Lung (tissue), 11 donors: ENCODE measurements at regions not wholly inside any gene's neighbourhood (a gene's known extent, or its start where the extent isn't known, plus 50 kb on each side); places are given as distances from the start of the nearest gene placed in this dataset.
"Not testable (repeated sequence)": the region's sequence is repeated elsewhere in the genome, so short reads cannot be mapped to it uniquely, and the experiment has no call there.

Source experiments
- ATAC-seq: fragments of 200-7000 bp; cut with Tn5 transposase; one replicate; pipeline ENCODE4 v1.9.1; 2020; ENCODE audit warnings: moderate number of reproducible peaks; ENCODE audit not compliant: insufficient read depth, low FRiP score
- DNase-seq, 3 donors: peaks; one replicate each; pipeline ENCODE4 v3.0.0-alpha.2; 2013 to 2017
- H3K27ac ChIP-seq, 2 donors: one replicate each; pipeline ENCODE4 v1.5.1; 2013; ENCODE audit warnings: mild to moderate bottlenecking in 2 of 2, moderate library complexity in 2 of 2, control low read depth in 1 of 2, inconsistent platforms in 1 of 2, low read depth in 1 of 2, low read length in 1 of 2
- H3K27me3 ChIP-seq, 3 donors: one replicate each; pipeline ENCODE4 v1.5.1; 2013; ENCODE audit warnings: low read length in 2 of 3; ENCODE audit not compliant: control insufficient read depth in 3 of 3, insufficient read depth in 3 of 3
- H3K36me3 ChIP-seq, 4 donors: one replicate each; pipeline ENCODE4 v1.5.1; 2013; ENCODE audit warnings: low read length in 4 of 4, mild to moderate bottlenecking in 1 of 4, moderate library complexity in 1 of 4; ENCODE audit not compliant: control insufficient read depth in 4 of 4, insufficient read depth in 4 of 4
- H3K4me1 ChIP-seq, 5 donors: one replicate each; pipeline ENCODE4 v1.5.1; 2013; ENCODE audit warnings: low read length in 5 of 5, mild to moderate bottlenecking in 2 of 5, moderate library complexity in 1 of 5; ENCODE audit not compliant: control insufficient read depth in 5 of 5, insufficient read depth in 5 of 5
- H3K4me3 ChIP-seq: one replicate; pipeline ENCODE4 v1.5.1; 2013; ENCODE audit warnings: mild to moderate bottlenecking, control low read depth, moderate library complexity
- H3K9ac ChIP-seq, 2 donors: one replicate each; pipeline ENCODE4 v1.5.1; 2013; ENCODE audit warnings: low read length in 2 of 2, control low read depth in 1 of 2; ENCODE audit not compliant: insufficient read depth in 1 of 2
- H3K9me3 ChIP-seq, 4 donors: one replicate each; pipeline ENCODE4 v1.5.1; 2013; ENCODE audit warnings: low read length in 3 of 4, mild to moderate bottlenecking in 1 of 4, moderate library complexity in 1 of 4; ENCODE audit not compliant: control insufficient read depth in 4 of 4, insufficient read depth in 3 of 4
- CTCF ChIP-seq: IDR thresholded peaks from 2 replicates; pipeline ENCODE4 v1.5.1; 2012; ENCODE audit warnings: mild to moderate bottlenecking; ENCODE audit errors: control extremely low read depth, extremely low read depth
- WGBS, 2 donors: extraction: QIAGEN DNeasy Blood & Tissue Kit; methylation state at CpG; one replicate each; pipeline ENCODE4 v1.1.7; 2013; 5-methylcytosine and 5-hydroxymethylcytosine counted together
- donor health status: control.
- donor health status: control.
- donor health status: Bipolar disorder and iron deficiency.
- donor health status: healthy.
- donor health status: DM: yes; HTN: yes; CAD: no.

GRCh38 chr11:49303080-49303479 lies 94.7 kb upstream of the FOLH1 start:
- no peak for TF ChIP-seq CTCF
- Histone ChIP-seq H3K27me3 (no peaks in the 10 kb centered on the region), H3K36me3 (no peaks in the 10 kb centered on the region), H3K4me1 (no peaks in the 10 kb centered on the region), H3K27ac (no peak overlapping the region), H3K4me3 (no peak overlapping the region), H3K9me3 (no peaks in the 10 kb centered on the region), H3K9ac (no peak overlapping the region)
- DNase-seq (no peak), ATAC-seq (no peak)
- WGBS, 2 donors, result 79 to 84% methylated on average over 1 of the region's 1 CpG

- H3K4me3 ChIP-seq, result no peak overlapping the region
- 82 to 83% methylated on average over 2 of the region's 2 CpGs for WGBS, 2 donors
- no peak for TF ChIP-seq CTCF
Observed at GRCh38 chr11:49302360-49302759, 94.0 kb upstream of the FOLH1 start.

GRCh38 chr11:49298017-49298416 lies 89.6 kb upstream of the FOLH1 start:
- not testable (repeated sequence) for DNase-seq, H3K4me1 ChIP-seq, H3K27ac ChIP-seq, H3K27me3 ChIP-seq, H3K9ac ChIP-seq, H3K36me3 ChIP-seq, H3K4me3 ChIP-seq, H3K9me3 ChIP-seq, ATAC-seq
- 74 to 94% methylated on average over 1 of the region's 1 CpG for WGBS, 2 donors

More at GRCh38 chr11:49302360-49302759, 94.0 kb upstream of the FOLH1 start:
- no peak for ATAC-seq
- H3K4me1 ChIP-seq, result no peaks in the 10 kb centered on the region
- H3K9me3 ChIP-seq, result no peaks in the 10 kb centered on the region
- no peak overlapping the region for H3K27ac ChIP-seq
- no peaks in the 10 kb centered on the region for H3K36me3 ChIP-seq
- DNase-seq, result no peak
- no peaks in the 10 kb centered on the region for H3K27me3 ChIP-seq
- H3K9ac ChIP-seq, result no peak overlapping the region

GRCh38 chr11:49283911-49284310 lies 75.5 kb upstream of the FOLH1 start:
- H3K36me3 ChIP-seq, H3K9me3 ChIP-seq, H3K4me3 ChIP-seq, H3K27ac ChIP-seq, H3K4me1 ChIP-seq, ATAC-seq, H3K9ac ChIP-seq, H3K27me3 ChIP-seq: not testable (repeated sequence)
- 60 to 85% methylated on average over 3 of the region's 3 CpGs for WGBS, 2 donors
- peak in 2 of 3 donors; percentile 23 to 41 for DNase-seq

GRCh38 chr11:49283282-49283681 lies 74.9 kb upstream of the FOLH1 start:
- not testable (repeated sequence) for H3K4me3 ChIP-seq, H3K36me3 ChIP-seq, H3K27me3 ChIP-seq, H3K9ac ChIP-seq, H3K27ac ChIP-seq, H3K4me1 ChIP-seq, ATAC-seq, H3K9me3 ChIP-seq
- DNase-seq, result peak in 2 of 3 donors; percentile 38 to 63
- 19 to 20% methylated on average over 1 of the region's 1 CpG for WGBS, 2 donors

GRCh38 chr11:49282125-49282524 lies 73.7 kb upstream of the FOLH1 start:
- not testable (repeated sequence) for H3K27me3 ChIP-seq, H3K27ac ChIP-seq, H3K4me1 ChIP-seq, H3K9ac ChIP-seq, H3K4me3 ChIP-seq, H3K9me3 ChIP-seq, ATAC-seq, DNase-seq, H3K36me3 ChIP-seq
- 68 to 80% methylated on average over 3 of the region's 3 CpGs for WGBS, 2 donors

GRCh38 chr11:49277951-49278350 lies 69.5 kb upstream of the FOLH1 start:
- not testable (repeated sequence) for H3K4me3 ChIP-seq, H3K9ac ChIP-seq, ATAC-seq, H3K9me3 ChIP-seq, H3K27ac ChIP-seq, DNase-seq, H3K27me3 ChIP-seq, H3K36me3 ChIP-seq, H3K4me1 ChIP-seq
- 85 to 97% methylated on average over 2 of the region's 2 CpGs for WGBS, 2 donors
